Left lung (tissue), 4 donors: ENCODE measurements at regions not wholly inside any gene's neighbourhood (a gene's known extent, or its start where the extent isn't known, plus 50 kb on each side); places are given as distances from the start of the nearest gene placed in this dataset.
"Not testable (repeated sequence)": the region's sequence is repeated elsewhere in the genome, so short reads cannot be mapped to it uniquely, and the experiment has no call there.

Experiments used
- ATAC-seq: fragments of 200-7000 bp; cut with Tn5 transposase; one replicate; pipeline ENCODE4 v1.9.1; 2020; ENCODE audit warnings: moderate library complexity
- DNase-seq, 4 donors: peaks; one replicate each; pipeline ENCODE4 v3.0.0-alpha.2; 2013 to 2020
- H3K27ac ChIP-seq, 2 donors: fragments of 200-600 bp; sonication (generic) in 1 of 2; one replicate each; pipeline versions ENCODE4 v1.5.0 to v1.8.0; 2020 to 2021
- H3K27me3 ChIP-seq, 2 donors: fragments of 200-600 bp; sonication (generic) in 1 of 2; one replicate each; pipeline versions ENCODE4 v1.5.0 to v1.8.0; 2020 to 2021
- H3K36me3 ChIP-seq, 2 donors: fragments of 200-600 bp; sonication (generic) in 1 of 2; one replicate each; pipeline versions ENCODE4 v1.5.0 to v1.8.0; 2020 to 2021
- H3K4me1 ChIP-seq, 2 donors: fragments of 200-600 bp; one replicate each; pipeline ENCODE4 v1.8.0; 2021
- H3K4me3 ChIP-seq, 2 donors: fragments of 200-600 bp; sonication (generic) in 1 of 2; one replicate each; pipeline versions ENCODE4 v1.5.0 to v1.8.0; 2020 to 2021; ENCODE audit warnings: mild to moderate bottlenecking in 1 of 2
- H3K9me3 ChIP-seq, 2 donors: fragments of 200-600 bp; sonication (generic) in 1 of 2; one replicate each; pipeline versions ENCODE4 v1.5.0 to v1.8.0; 2020 to 2021
- CTCF ChIP-seq, 2 donors: fragments of 200-600 bp; sonication (generic) in 1 of 2; IDR thresholded peaks; one replicate each; pipeline versions ENCODE4 v1.5.0 to v1.8.0; 2021; ENCODE audit warnings: antibody characterized with exemption in 2 of 2
- intact Hi-C, 2 donors: fragments of 100-400 bp; cut with DNase I; formaldehyde crosslinking; loops; one replicate each; pipeline versions ENCODE4 v1.11.2 to v1.14.2; 2022
- donor health status: DM: no; HTN: yes; CAD: no.
- donor health status: DM: no; HTN: no; CAD: no.

- no peak for TF ChIP-seq CTCF (IDR thresholded peaks at IDR 0.05)
- Histone ChIP-seq H3K27me3 (no peaks in the 10 kb centered on the region), H3K4me3 (no peak overlapping the region), H3K4me1 (no peaks in the 10 kb centered on the region), H3K9me3 (peaks cover 0 to 5% of the 10 kb centered on the region in 2 donors), H3K27ac (no peak overlapping the region), H3K36me3 (no peaks in the 10 kb centered on the region)
- DNase-seq, result no peak
- ATAC-seq, result no peak
- intact Hi-C loops, result no loop called here
Measured at GRCh38 chr2:187034434-187034833, 185.5 kb upstream of the ZSWIM2 start.

- H3K27ac ChIP-seq, result no peak overlapping the region
- peaks cover 0 to 40% of the 10 kb centered on the region in 2 donors for H3K9me3 ChIP-seq
- no peaks in the 10 kb centered on the region for H3K27me3 ChIP-seq
- TF ChIP-seq CTCF (IDR thresholded peaks at IDR 0.05), result no peak
- DNase-seq (no peak), ATAC-seq (no peak)
- intact Hi-C loops, result no loop called here
- no peaks in the 10 kb centered on the region for H3K36me3 ChIP-seq
- no peaks in the 10 kb centered on the region for H3K4me1 ChIP-seq
- H3K4me3 ChIP-seq, result no peak overlapping the region
Measured at GRCh38 chr2:187024739-187025138, 175.8 kb upstream of the ZSWIM2 start.

GRCh38 chr2:187023996-187024395 is 175.0 kb upstream of the ZSWIM2 start:
- H3K4me1 ChIP-seq, ATAC-seq, DNase-seq, H3K4me3 ChIP-seq, H3K36me3 ChIP-seq, H3K27me3 ChIP-seq, intact Hi-C loops, H3K27ac ChIP-seq: not testable (repeated sequence)
- peaks cover 0 to 40% of the 10 kb centered on the region in 2 donors for H3K9me3 ChIP-seq

- TF ChIP-seq CTCF (IDR thresholded peaks at IDR 0.05), result no peak
- Histone ChIP-seq H3K27me3 (no peaks in the 10 kb centered on the region), H3K27ac (no peak overlapping the region), H3K9me3 (no peaks in the 10 kb centered on the region), H3K36me3 (no peaks in the 10 kb centered on the region), H3K4me1 (no peaks in the 10 kb centered on the region), H3K4me3 (no peak overlapping the region)
- intact Hi-C loops, result no loop called here
- DNase-seq (no peak), ATAC-seq (no peak)
Measured at GRCh38 chr2:187017438-187017837, 168.5 kb upstream of the ZSWIM2 start.

- H3K4me3 ChIP-seq, result no peak overlapping the region
- H3K27me3 ChIP-seq, result no peaks in the 10 kb centered on the region
- no peaks in the 10 kb centered on the region for H3K4me1 ChIP-seq
- ATAC-seq, result no peak
- no peak for DNase-seq
- no peaks in the 10 kb centered on the region for H3K9me3 ChIP-seq
- TF ChIP-seq CTCF (IDR thresholded peaks at IDR 0.05), result no peak
- intact Hi-C loops, result no loop called here
- no peak overlapping the region for H3K27ac ChIP-seq
- no peaks in the 10 kb centered on the region for H3K36me3 ChIP-seq
Measured at GRCh38 chr2:187013058-187013457, 164.1 kb upstream of the ZSWIM2 start.

- no peaks in the 10 kb centered on the region for H3K4me1 ChIP-seq
- intact Hi-C loops, result no loop called here
- no peak for TF ChIP-seq CTCF (IDR thresholded peaks at IDR 0.05)
- DNase-seq (no peak), ATAC-seq (no peak)
- H3K9me3 ChIP-seq, result no peaks in the 10 kb centered on the region
- H3K4me3 ChIP-seq, result no peak overlapping the region
- H3K27me3 ChIP-seq, result no peaks in the 10 kb centered on the region
- H3K27ac ChIP-seq, result no peak overlapping the region
- H3K36me3 ChIP-seq, result no peaks in the 10 kb centered on the region
Measured at GRCh38 chr2:187011206-187011832, 162.3 kb upstream of the ZSWIM2 start.
